HG03060 (cell line): ENCODE measurements at regions not wholly inside any gene's neighbourhood (a gene's known extent, or its start where the extent isn't known, plus 50 kb on each side); places are given as distances from the start of the nearest gene placed in this dataset.

ENCODE experiments used
- ATAC-seq: cut with Tn5 transposase; IDR thresholded peaks from one replicate; pipeline ENCODE4 v1.9.1; 2021; ENCODE audit warnings: low read depth, moderate number of reproducible peaks; ENCODE audit not compliant: unreplicated experiment

DNA sequence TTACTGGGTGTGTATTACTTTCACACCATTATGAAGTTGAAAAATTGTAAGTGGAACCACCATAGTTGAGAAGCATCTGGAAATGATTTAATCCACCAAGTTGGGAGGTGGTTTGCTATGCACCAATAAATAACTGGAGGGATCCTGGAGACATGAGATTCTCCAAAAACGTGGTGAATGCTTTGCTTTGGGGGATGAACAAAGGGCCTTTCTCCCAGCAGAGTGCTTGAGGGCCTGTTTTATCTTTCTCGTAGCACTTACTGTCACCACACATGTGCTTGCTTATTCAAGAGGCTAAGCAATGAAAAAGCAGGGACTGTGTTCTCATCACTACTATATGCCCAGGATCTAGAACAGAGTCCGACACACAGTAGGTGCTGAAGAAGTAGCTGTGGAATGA is 371.1 kb downstream of the DHX35 start:
- no peak for ATAC-seq

GRCh38 chr20:39328347-39328746 is 366.2 kb downstream of the DHX35 start:
- no peak for ATAC-seq

DNA sequence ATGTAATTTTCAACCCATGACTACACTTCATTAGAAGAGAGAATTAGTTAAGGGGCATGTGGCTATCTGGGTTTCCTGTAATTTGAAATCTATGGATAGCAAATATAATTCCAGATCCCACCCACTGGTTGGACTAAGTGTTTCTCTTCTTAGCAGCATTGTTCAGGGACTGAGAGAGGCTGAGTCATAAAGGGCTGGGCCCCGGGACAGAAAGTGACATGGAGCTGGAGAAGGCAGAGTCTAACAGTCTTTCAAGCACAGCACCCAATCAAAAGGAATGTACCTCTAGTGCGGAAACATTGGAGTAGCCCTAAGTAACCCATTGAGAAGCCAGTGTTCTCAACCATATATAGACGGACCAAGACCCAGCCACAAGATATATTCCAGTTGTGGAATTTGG is 363.9 kb downstream of the DHX35 start:
- ATAC-seq, result no peak

DNA sequence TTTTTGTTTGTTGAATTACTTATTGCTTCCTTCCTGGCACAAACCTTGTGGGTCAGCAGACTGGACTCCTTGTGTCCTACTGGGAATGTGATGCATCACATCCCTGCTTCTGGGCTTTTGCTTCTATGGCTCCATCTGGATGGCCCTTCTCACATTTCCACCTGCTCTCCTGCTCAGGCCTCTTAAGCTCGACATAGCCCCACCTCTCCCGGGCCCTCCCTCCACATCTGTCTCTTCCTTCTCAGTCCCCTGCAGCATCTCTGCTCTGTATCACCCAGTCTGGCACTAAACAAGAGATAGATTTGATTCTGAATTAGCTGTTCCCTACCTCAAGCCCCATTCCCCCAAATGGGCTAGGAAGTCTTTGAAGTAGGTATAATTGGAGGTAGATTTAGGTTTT is 356.8 kb downstream of the DHX35 start:
- no peak for ATAC-seq

DNA sequence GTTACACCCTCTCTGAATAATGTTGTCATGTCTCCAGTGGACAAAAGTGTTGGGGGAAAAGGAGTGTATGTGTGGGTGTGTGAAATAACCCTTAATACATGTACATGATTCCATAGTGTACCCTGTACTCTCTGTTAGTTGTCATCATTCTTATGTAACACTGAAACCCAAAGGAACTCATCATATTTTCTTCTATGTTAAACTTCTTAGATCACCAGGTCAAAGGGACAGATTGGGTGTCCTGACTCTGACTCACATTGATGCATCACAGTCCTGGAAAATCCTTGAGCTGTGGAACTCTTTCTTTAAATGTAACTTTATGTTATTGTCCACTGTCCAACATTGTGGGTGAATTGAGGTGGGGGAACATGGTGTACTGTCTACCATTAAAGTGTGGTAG is 350.5 kb downstream of the DHX35 start:
- ATAC-seq, result no peak

- ATAC-seq, result no peak
These were observed 349.8 kb downstream of the DHX35 start for GRCh38 chr20:39311851-39312506.

GRCh38 chr20:39310363-39310995 is 348.3 kb downstream of the DHX35 start:
- ATAC-seq, result no peak

GRCh38 chr20:39309458-39309857 is 347.3 kb downstream of the DHX35 start:
- ATAC-seq, result no peak

DNA sequence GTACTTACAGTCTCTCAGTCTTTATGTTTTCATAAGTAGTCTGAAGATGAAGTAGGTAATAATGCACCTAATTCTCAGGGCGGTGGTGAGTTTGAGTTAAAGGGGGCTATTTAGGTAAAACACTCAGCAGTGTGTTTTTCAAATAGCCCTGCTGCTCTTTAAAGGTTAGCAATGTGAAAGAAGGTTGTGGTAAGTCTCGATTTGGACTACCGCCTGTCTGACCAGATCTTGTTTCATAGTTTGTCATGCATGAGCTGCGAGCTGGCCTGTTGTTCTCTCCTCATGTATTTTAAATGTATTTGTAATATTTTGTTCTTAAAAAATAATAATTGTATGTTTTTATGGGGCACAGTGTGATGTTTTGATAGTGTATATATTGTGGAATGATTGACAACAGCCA is 340.2 kb downstream of the DHX35 start:
- ATAC-seq, result no peak

GRCh38 chr20:39299783-39300182 is 337.6 kb downstream of the DHX35 start:
- no peak for ATAC-seq

DNA sequence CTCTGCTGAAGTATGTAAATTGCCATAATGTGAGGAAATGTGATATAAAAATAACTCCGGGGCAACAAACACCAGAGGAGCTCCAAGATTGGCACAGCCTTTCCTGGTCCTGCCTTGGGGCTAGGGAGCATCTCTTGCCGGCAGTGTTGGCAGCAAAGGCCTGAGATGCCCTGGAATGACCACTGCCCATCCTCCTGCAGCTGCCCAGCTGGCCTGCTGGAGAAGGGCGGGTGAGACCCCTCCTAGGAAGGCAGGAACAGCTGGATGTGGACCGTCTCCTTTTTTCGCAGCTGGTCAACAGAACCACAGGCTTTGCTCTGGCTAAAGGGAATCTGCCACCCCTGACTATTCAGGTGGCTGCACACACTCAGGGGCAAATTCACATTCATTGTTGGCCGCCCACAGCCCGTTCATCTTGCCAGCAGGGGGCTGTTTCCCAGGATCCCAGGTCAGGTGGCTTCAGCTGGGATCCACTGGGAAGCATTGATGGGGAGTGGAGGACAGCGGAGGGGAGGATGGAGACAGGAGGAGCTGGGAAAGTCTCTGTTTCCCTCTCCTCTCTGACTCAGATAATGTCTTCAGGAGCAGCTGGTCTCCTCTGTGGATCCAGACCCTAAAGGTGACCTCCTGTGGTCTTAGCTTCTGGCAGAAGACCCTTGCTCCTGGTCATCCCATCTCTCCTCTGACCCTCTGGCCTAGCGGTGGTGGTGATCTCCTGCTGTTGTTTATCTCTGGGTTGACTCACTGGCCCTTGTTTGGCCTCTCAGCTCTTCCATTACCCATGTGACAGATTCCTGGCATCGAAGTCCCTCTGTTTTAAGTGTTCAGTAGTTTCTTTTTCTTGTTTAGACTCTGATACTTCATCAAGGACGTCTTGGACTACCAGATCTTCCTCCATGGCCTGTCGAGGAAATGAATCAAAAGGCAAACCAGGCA is 336.7 kb downstream of the DHX35 start:
- no peak for ATAC-seq

DNA sequence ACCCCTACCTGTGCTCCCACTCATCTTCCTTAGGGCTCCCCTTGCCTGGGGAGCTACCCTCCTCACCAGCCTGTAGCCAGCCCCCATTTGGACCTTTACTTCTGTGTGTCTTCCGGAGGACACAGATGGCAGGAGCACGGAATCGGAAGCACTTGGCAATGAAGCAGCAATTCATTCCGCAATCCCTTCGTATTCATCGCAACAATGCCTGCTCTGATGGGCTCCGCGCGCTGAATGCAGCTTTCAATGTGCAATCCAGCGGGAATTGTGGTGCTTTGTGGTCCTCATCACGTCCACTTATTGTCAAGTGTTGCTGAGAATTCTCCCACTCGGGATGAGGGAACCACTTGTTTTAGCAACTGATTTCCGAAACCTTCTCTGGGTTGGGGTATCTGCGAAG is 336.0 kb downstream of the DHX35 start:
- no peak for ATAC-seq

GRCh38 chr20:39295301-39295700 is 333.2 kb downstream of the DHX35 start:
- no peak for ATAC-seq

DNA sequence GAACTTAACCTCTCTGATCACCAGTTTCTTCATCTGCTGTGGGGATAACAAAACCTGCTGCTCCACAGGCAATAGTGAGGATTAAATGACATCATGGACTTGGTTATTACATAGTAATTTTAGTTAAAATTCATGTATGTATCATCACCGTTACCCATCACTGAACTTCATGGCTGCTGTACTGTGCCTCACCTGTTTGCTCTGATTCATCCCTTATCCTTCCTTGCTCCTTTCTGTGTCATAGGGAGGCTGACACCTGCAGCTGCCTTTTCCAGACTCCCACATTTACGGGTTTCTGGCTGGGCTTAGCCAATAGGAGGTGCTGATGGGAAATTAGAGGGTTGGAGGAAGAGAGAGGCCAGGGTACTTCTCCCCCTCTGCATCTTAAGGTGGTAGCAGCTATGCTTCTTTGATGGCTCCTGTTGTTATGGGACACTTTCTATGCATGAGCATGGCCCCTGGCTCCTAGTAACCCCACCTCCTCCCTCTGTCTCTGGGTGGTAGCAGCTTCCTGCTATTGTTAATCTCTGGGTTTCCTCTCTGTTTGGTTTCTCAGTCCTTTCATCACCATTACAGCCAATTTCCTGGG is 332.1 kb downstream of the DHX35 start:
- ATAC-seq, result no peak

DNA sequence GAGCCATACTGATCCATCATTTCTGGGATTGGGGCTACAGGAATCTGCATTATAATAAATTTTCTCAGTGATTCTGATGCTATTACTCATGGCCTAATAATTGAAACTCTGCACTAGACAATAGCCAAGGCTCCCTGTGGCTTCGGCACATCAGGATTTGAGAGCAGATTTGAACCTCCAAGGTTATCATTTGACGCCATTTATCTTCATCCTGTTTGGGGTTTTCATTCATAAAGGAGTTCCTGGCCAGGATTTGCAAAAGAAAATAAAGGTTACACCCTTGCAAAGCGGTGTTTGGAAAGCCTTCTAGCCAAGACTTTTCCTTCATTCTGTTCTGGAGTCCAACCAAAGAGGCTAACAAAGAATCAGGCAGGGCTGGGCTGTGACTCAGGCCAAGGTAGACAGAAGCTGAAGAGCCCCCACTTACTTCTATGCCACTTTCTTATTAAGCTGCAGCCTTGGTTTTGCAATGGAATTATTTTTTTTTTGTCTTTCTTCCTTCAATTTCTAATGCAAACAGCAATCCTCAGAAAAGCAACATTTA is 330.1 kb downstream of the DHX35 start:
- no peak for ATAC-seq

DNA sequence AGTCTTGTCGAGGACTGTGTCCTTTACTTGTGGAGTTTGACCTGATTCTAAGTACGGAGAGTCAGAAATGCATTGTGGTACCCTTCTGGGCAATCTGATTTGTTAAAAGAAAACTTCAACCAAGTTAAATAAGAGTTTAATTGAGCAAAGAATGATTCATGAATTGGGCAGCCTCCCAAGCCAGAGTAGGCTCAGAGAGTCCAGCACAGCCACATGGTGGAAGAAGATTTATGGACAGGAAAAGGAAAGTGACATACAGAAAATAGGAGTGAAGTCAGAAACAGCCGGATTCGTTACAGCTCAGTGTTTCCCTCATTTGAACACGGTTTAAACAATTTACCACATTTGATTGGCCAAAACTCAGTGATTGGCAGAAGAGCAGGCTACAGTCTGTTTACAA is 329.2 kb downstream of the DHX35 start:
- ATAC-seq, result no peak

DNA sequence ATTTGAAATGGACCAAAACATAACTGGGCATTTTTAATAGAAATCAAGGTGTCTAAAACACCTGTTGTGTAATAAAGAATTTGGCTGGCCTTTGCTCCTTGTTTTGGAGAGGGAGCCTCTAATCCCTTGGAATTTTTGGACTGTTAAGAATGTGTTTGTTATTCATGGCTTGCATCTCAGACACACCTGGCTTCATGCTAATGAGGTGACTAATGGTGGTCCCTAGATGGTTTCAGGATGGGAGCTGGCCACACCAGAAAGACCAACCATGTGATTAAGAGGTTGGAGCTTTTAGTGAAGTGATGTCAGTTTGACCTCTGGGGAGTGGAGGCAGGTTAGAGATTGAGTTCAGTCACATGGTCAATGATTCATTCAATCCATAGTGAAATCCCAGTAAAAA is 328.4 kb downstream of the DHX35 start:
- ATAC-seq, result no peak

GRCh38 chr20:39289831-39290230 is 327.7 kb downstream of the DHX35 start:
- ATAC-seq, result no peak

DNA sequence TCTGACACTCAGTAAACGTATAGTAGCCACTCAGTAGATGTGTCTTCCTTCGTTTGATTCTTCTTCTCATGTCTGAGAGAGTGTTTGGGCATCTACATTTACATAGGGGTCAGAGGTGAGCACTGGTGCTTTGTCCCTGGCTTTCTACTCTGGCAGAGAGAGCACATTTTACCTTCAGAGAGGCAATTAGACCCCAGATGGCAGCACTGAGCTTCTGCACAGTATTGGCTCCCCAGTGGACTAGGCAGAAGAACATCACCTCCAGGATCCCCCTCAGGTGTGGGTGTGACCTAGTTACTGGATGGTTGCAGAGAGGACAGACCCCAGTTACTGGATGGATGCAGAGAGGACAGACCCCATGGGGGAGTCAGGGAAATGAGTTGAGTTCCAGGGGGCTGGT is 327.2 kb downstream of the DHX35 start:
- ATAC-seq, result no peak

DNA sequence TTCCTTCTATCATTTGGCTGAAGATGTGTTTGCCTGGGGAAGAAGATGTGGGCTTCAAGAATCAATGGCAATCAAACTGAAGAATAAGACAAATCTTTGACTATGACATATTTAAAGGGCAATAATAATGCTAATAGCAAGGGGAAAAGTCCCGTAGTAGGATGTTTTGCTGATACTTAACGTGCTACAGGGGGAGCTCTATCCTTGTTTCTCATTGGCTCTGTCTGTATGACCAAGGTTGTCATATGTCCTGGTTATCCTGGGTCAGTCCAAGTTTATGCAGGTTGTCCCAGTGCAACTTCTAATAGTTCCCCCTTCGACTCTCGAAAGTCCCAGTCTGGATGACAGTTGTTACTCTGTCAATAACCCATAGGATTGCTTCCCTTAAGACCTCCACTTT is 321.3 kb downstream of the DHX35 start:
- no peak for ATAC-seq

DNA sequence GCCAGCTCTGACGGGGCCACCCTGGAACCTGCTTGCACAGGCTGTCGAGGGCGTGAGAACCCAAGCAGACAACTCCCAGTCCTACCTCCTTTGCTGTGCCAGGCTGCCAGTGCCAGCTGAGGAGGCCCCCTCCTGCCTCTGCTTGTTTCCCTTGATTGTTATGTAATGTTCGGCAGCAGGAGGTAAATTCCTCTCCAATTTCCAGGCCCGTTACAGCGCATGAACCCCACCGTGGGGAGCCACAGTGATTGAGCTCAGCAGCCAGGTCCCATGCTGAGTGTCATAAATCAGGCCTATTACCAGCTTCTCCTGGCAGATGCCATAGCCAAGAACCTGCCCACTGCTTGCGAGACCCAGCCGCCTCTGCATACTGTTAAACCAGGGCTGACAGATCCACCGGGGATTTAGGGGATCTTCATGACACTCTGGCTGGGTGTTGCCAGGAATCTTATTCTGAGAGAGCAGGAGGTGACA is 320.5 kb downstream of the DHX35 start:
- ATAC-seq, result no peak
